GM12878 (cell line): ENCODE measurements at regions not wholly inside any gene's neighbourhood (a gene's known extent, or its start where the extent isn't known, plus 50 kb on each side); places are given as distances from the start of the nearest gene placed in this dataset.

Source experiments
- ATAC-seq: fragments of 200-7000 bp; cut with Tn5 transposase; 3 replicates; pipeline ENCODE4 v1.9.1; 2020; ENCODE audit warnings: mild to moderate bottlenecking, moderate library complexity
- BruUV-seq: library from RNA; stranded (reverse); fragments of 400-500 nt; replicated peaks from 2 replicates; lab custom pipeline; 2021; lab: Mats Ljungman, UMichigan
- CTCF ChIA-PET: fragments of 300-600 bp; sonication (Branson Sonifier 250); formaldehyde crosslinking; extraction: SDS; loops from one replicate; lab custom pipeline; 2021; ENCODE audit warnings: inconsistent platforms; lab: Yijun Ruan, JAX
- POLR2A ChIA-PET: fragments of 350-600 bp; formaldehyde crosslinking; extraction: SDS; loops from one replicate; lab custom pipeline; 2021; ENCODE audit warnings: inconsistent platforms; lab: Charles Lee
- RAD21 ChIA-PET: fragments of 300-600 bp; sonication (Branson Sonifier 250); formaldehyde crosslinking; loops from one replicate; lab custom pipeline; 2023; ENCODE audit warnings: antibody characterized with exemption; ENCODE audit not compliant: unreplicated experiment; lab: Charles Lee
- SMC1A ChIA-PET: fragments of 300-600 bp; sonication (Branson Sonifier 250); formaldehyde crosslinking; loops from one replicate; lab custom pipeline; 2023; ENCODE audit not compliant: unreplicated experiment, uncharacterized antibody; lab: Charles Lee
- DNase-seq: peaks from one replicate; pipeline ENCODE4 v3.0.0-alpha.2; 2011; ENCODE audit warnings: low read depth, low spot score
- FAIRE-seq: peaks from 3 replicates; lab custom pipeline; 2011; peaks lifted over from hg19 to GRCh38; lab: Jason Lieb, UNC
- H2AFZ ChIP-seq: 2 replicates; pipeline ENCODE4 v1.6.0; 2011; ENCODE audit warnings: low read depth, low read length, control low read depth; ENCODE audit not compliant: control insufficient read depth
- H3K27ac ChIP-seq: 2 replicates; pipeline ENCODE4 v1.5.1; 2011; ENCODE audit warnings: control low read depth; ENCODE audit not compliant: control insufficient read depth, insufficient read depth
- H3K27me3 ChIP-seq, 2 experiments: replicated peaks in 1 of 2; 2 replicates each; pipeline versions ENCODE4 v1.6.0 to v1.6.1; 2011; ENCODE audit warnings: low read length in 1 of 2; ENCODE audit not compliant: control insufficient read depth in 2 of 2, insufficient read depth in 2 of 2
- H3K36me3 ChIP-seq, 2 experiments: 2 replicates each; pipeline ENCODE4 v1.5.1; 2011; ENCODE audit warnings: low read length in 1 of 2; ENCODE audit not compliant: control insufficient read depth in 2 of 2, insufficient read depth in 2 of 2
- H3K4me1 ChIP-seq: 2 replicates; pipeline ENCODE4 v1.6.1; 2011; ENCODE audit warnings: mild to moderate bottlenecking, low read length, moderate library complexity, mixed read lengths; ENCODE audit not compliant: control insufficient read depth, insufficient read depth
- H3K4me2 ChIP-seq: 2 replicates; pipeline ENCODE4 v1.6.0; 2011; ENCODE audit warnings: control low read depth; ENCODE audit not compliant: control insufficient read depth, insufficient read depth
- H3K4me3 ChIP-seq: fragments of 200-600 bp; sonication (generic); 2 replicates; pipeline ENCODE4 v1.5.1; 2016
- H3K79me2 ChIP-seq: 2 replicates; pipeline ENCODE4 v1.6.0; 2011; ENCODE audit warnings: low read length; ENCODE audit not compliant: control insufficient read depth, insufficient read depth
- H3K9ac ChIP-seq: 2 replicates; pipeline ENCODE4 v1.8.0; 2011; ENCODE audit warnings: low read length, control low read depth, mixed read lengths; ENCODE audit not compliant: control insufficient read depth, insufficient read depth
- H3K9me3 ChIP-seq: replicated peaks from 3 replicates; pipeline ENCODE4 v1.5.1; 2011; ENCODE audit warnings: mild to moderate bottlenecking, low read length; ENCODE audit not compliant: control insufficient read depth, insufficient read depth
- H4K20me1 ChIP-seq: 2 replicates; pipeline ENCODE4 v1.6.0; 2011; ENCODE audit not compliant: control insufficient read depth, insufficient read depth
- ASH2L ChIP-seq: fragments of 300-600, 200-600 bp; sonication (generic); IDR thresholded peaks from 2 replicates; pipeline ENCODE4 v1.6.1; 2017; ENCODE audit warnings: low read depth, mild to moderate bottlenecking, borderline replicate concordance
- BMI1 ChIP-seq: fragments of 450-650 bp; IDR thresholded peaks from 2 replicates; pipeline ENCODE4 v1.6.1; 2016; ENCODE audit warnings: mild to moderate bottlenecking, moderate library complexity, borderline replicate concordance
- HSF1 ChIP-seq: fragments of 150-350 bp; IDR thresholded peaks from 2 replicates; pipeline ENCODE4 v1.6.1; 2014; ENCODE audit warnings: mild to moderate bottlenecking, low read depth, low read length
- MYB ChIP-seq: fragments of 150-350 bp; IDR thresholded peaks from 2 replicates; pipeline ENCODE4 v1.6.1; 2014; ENCODE audit warnings: mild to moderate bottlenecking, low read depth, low read length, borderline replicate concordance
- NBN ChIP-seq: fragments of 450-650 bp; IDR thresholded peaks from 2 replicates; pipeline ENCODE4 v1.6.1; 2016
- NFYB ChIP-seq: IDR thresholded peaks from 2 replicates; pipeline ENCODE4 v1.6.1; 2011; ENCODE audit warnings: low read depth, mild to moderate bottlenecking, low read length, improper control_type of control experiment, moderate library complexity; ENCODE audit not compliant: insufficient read depth
- PKNOX1 ChIP-seq: fragments of 450-650 bp; IDR thresholded peaks from 2 replicates; pipeline ENCODE4 v1.6.1; 2016; ENCODE audit warnings: mild to moderate bottlenecking
- SMC3 ChIP-seq: IDR thresholded peaks from 2 replicates; pipeline ENCODE4 v1.6.1; 2011; ENCODE audit warnings: low read length, improper control_type of control experiment, borderline replicate concordance
- SUZ12 ChIP-seq: fragments of 200-600 bp; sonication (generic); IDR thresholded peaks from one replicate; pipeline ENCODE4 v1.6.1; 2018; ENCODE audit warnings: antibody characterized with exemption, mild to moderate bottlenecking; ENCODE audit not compliant: unreplicated experiment
- YY1 ChIP-seq: IDR thresholded peaks from 2 replicates; pipeline ENCODE4 v1.6.1; 2011; ENCODE audit warnings: low read depth, mild to moderate bottlenecking, low read length
- WGBS: methylation state at CpG from one replicate; pipeline ENCODE4 v1.1.6; 2016; ENCODE audit warnings: low lambda C conversion rate; ENCODE audit not compliant: insufficient replicate concordance, insufficient coverage; ENCODE audit errors: missing lambda C conversion rate; 5-methylcytosine and 5-hydroxymethylcytosine counted together
- in situ Hi-C: fragments of 300-500 bp; cut with MboI; formaldehyde crosslinking; loops from 9 replicates; pipeline ENCODE4 v1.14.3; 2018; ENCODE audit warnings: mixed read lengths
- intact Hi-C: fragments of 100-400 bp; cut with micrococcal nuclease; formaldehyde crosslinking; loops from one replicate; pipeline ENCODE4 v1.14.2; 2022; ENCODE audit not compliant: unreplicated experiment
- TF ChIP-seq, protein P1 (sequence below): fragments of 450-650 bp; IDR thresholded peaks from 2 replicates; pipeline ENCODE4 v1.6.1; 2017; ENCODE audit warnings: mild to moderate bottlenecking, low read depth, inconsistent platforms; ENCODE audit not compliant: poor library complexity, severe bottlenecking
- TF ChIP-seq, protein P2 (sequence below): IDR thresholded peaks from 2 replicates; pipeline ENCODE4 v1.6.1; 2011; ENCODE audit warnings: borderline replicate concordance, low read depth, mild to moderate bottlenecking, moderate library complexity, low read length; ENCODE audit not compliant: insufficient read depth, poor library complexity, severe bottlenecking

- in situ Hi-C loops (no loop called here), intact Hi-C loops (no loop called here)
- WGBS: 76% methylated on average over 2 of the region's 2 CpGs
- no peak for DNase-seq
- ChIA-PET RAD21 (no interaction called here), SMC1A (no interaction called here)
- H3K27me3 ChIP-seq: no peaks in the 10 kb centered on the region
- no peak overlapping the region for H3K9ac ChIP-seq
- H3K4me2 ChIP-seq: no peak overlapping the region
- BruUV-seq: no TSS peak
- no peak for ATAC-seq
- H3K9me3 ChIP-seq: no peaks in the 10 kb centered on the region
- no peak overlapping the region for H3K27ac ChIP-seq
- H4K20me1 ChIP-seq: no peaks in the 10 kb centered on the region
- H2AFZ ChIP-seq: no peak overlapping the region
- H3K79me2 ChIP-seq: no peaks in the 10 kb centered on the region
- no peak for FAIRE-seq
- TF ChIP-seq, protein P1, sequence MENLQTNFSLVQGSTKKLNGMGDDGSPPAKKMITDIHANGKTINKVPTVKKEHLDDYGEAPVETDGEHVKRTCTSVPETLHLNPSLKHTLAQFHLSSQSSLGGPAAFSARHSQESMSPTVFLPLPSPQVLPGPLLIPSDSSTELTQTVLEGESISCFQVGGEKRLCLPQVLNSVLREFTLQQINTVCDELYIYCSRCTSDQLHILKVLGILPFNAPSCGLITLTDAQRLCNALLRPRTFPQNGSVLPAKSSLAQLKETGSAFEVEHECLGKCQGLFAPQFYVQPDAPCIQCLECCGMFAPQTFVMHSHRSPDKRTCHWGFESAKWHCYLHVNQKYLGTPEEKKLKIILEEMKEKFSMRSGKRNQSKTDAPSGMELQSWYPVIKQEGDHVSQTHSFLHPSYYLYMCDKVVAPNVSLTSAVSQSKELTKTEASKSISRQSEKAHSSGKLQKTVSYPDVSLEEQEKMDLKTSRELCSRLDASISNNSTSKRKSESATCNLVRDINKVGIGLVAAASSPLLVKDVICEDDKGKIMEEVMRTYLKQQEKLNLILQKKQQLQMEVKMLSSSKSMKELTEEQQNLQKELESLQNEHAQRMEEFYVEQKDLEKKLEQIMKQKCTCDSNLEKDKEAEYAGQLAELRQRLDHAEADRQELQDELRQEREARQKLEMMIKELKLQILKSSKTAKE: no peak
- TF ChIP-seq BMI1 (no peak), NBN (no peak), MYB (no peak)
- TF ChIP-seq, all 136 proteins: peak for 0
- Histone ChIP-seq H3K4me1 (no peaks in the 10 kb centered on the region), H3K4me3 (no peak overlapping the region), H3K36me3 (no peaks in the 10 kb centered on the region)
- POLR2A ChIA-PET: no interaction called here
- CTCF ChIA-PET: no interaction called here
Measured at GRCh38 chr7:7118822-7119221, 63.5 kb upstream of the C1GALT1 start.

- H3K9me3 ChIP-seq: no peaks in the 10 kb centered on the region
- no peaks in the 10 kb centered on the region for H3K27me3 ChIP-seq
- H3K4me3 ChIP-seq: no peak overlapping the region
- no peak overlapping the region for H3K27ac ChIP-seq
- DNase-seq (no peak), ATAC-seq (no peak), FAIRE-seq (no peak)
- no peak overlapping the region for H2AFZ ChIP-seq
- BruUV-seq: no TSS peak
- no peak for TF ChIP-seq PKNOX1
- no peak for TF ChIP-seq YY1
- TF ChIP-seq HSF1: no peak
- TF ChIP-seq SUZ12: no peak
- TF ChIP-seq SMC3: no peak
- TF ChIP-seq ASH2L: no peak
- TF ChIP-seq NFYB: no peak
- TF ChIP-seq, protein P2, sequence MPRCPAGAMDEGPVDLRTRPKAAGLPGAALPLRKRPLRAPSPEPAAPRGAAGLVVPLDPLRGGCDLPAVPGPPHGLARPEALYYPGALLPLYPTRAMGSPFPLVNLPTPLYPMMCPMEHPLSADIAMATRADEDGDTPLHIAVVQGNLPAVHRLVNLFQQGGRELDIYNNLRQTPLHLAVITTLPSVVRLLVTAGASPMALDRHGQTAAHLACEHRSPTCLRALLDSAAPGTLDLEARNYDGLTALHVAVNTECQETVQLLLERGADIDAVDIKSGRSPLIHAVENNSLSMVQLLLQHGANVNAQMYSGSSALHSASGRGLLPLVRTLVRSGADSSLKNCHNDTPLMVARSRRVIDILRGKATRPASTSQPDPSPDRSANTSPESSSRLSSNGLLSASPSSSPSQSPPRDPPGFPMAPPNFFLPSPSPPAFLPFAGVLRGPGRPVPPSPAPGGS: no peak
- SMC1A ChIA-PET: interaction anchor here (1.3 to 2.0 kb wide), 2 partner anchors 9 to 17 kb away, joined by 4 to 6 read pairs; no protein-coding TSS in a partner anchor
- H4K20me1 ChIP-seq: no peaks in the 10 kb centered on the region
- POLR2A ChIA-PET: no interaction called here
- no peaks in the 10 kb centered on the region for H3K79me2 ChIP-seq
- RAD21 ChIA-PET: no interaction called here
- H3K4me1 ChIP-seq: no peaks in the 10 kb centered on the region
- in situ Hi-C loops: no loop called here
- CTCF ChIA-PET: interaction anchor here (1.1 to 1.7 kb wide), 2 partner anchors 14 to 16 kb away, joined by 4 to 6 read pairs; no protein-coding TSS in a partner anchor
- no peak overlapping the region for H3K4me2 ChIP-seq
- intact Hi-C loops: no loop called here
- no peaks in the 10 kb centered on the region for H3K36me3 ChIP-seq
- no peak overlapping the region for H3K9ac ChIP-seq
Measured at GRCh38 chr7:7119729-7120128, 62.6 kb upstream of the C1GALT1 start.
